GM12892 (cell line): ENCODE measurements at regions not wholly inside any gene's neighbourhood (a gene's known extent, or its start where the extent isn't known, plus 50 kb on each side); places are given as distances from the start of the nearest gene placed in this dataset.

Experiments used
- POLR2A ChIP-seq: IDR thresholded peaks from 2 replicates; pipeline ENCODE4 v1.6.1; 2011; ENCODE audit warnings: low read depth, low read length, control low read depth
- TAF1 ChIP-seq: IDR thresholded peaks from 2 replicates; pipeline ENCODE4 v1.6.1; 2011; ENCODE audit warnings: low read depth, mild to moderate bottlenecking, control low read depth, low read length, borderline replicate concordance

DNA sequence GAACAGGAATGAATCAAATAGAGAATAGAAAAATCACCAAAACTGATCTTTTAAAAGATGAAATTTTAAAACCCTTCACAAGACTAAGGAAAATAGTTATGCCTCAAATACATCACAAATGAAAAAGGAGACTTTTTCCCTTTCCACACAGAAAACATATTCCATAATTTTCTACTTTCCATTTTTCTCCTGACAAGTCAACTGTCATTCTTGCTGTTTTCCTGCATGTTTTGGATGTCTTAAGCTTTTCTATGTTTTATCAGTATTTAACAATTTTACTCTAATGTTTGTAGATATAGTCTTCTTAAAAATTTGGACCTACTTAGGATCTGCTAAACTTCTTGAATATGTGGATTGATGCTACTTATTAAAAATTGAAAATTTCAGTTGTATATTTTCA lies 810.8 kb downstream of the OLFM4 start:
- TF ChIP-seq TAF1 (no peak), POLR2A (no peak)
